ENCODE measurements at regions not wholly inside any gene's neighbourhood (a gene's known extent, or its start where the extent isn't known, plus 50 kb on each side); places are given as distances from the start of the nearest gene placed in this dataset.
"Not testable (repeated sequence)": the region's sequence is repeated elsewhere in the genome, so short reads cannot be mapped to it uniquely, and the experiment has no call there.

DNA sequence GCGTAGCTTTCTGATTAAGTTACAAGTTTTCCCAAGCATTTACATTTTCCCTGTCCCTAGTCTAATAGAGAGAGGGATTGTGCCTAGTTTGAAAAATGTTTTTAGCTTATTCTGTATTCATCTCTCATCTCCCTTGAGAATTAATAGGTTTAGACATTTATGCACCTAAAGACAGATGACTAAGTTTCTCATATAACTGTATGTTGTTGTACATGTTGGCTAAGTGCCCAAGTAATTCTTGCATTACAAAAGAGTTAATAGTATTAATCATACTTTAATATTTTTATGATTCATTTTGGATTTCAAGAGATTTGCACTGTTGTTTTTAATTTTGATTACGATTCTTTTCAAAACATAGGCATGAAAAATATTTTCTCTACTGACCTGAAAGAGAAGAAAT, 109.0 kb upstream of the TBL1XR1 start:
- DNase-seq: no peak

DNA sequence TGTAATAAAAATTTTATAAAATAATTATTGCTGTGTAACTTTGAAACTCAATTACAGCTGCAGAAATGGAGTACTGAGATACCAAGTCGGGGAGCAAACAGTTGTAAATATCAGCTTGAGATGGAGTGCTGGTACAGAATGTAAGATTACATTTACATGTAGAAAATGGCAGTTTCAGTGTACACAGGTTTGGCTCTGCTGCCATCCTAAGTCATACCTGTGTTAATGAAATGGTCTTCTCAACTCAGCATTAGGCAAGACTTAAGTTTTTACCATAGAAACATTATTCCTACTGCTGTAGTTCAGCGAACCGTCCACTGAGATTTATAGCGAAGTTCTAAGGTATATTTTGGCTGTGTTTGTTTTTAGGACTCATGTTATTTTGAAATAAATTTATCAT, 110.1 kb upstream of the TBL1XR1 start:
- no peak for DNase-seq

DNA sequence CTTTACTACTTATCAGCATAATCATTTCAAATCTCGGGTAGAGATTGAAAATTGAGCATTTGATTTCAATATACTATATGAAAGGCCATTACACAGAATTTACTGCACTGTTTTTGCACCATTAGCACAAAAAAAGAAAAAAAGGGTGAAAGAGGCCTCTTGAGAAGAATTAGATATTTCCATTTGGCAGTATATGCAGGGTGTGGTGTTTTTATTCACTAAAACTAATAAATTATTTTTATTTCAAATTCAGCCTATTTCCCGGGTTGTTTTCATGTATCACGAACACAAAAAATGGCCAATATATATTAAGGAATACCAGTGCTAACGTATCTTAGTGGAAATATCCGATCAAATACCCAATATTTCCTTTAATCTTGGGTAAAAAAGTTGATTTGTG, 110.5 kb upstream of the TBL1XR1 start:
- DNase-seq: no peak

- no peak for DNase-seq
Observed at GRCh38 chr3:177308286-177308685, 111.0 kb upstream of the TBL1XR1 start.

GRCh38 chr3:177308911-177309310, 111.6 kb upstream of the TBL1XR1 start:
- DNase-seq: no peak

DNA sequence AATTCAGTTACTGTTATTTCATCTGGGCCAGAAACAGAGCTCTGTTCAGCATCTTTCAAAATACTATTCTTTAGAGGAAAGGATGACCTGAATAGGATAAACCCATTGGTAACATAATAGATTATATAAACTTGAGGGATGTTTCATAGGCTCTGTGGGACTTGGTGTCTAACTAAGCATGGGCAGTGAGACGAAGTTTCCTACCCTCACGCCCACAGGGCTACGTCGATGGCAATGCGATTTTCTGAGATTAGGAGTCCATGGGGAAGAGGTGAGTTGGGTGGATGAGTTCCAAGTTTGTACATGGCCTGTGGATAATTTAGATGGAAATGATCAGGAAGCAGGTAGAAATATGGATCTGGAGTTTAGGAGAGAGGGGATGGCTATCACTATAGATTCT, 115.2 kb upstream of the TBL1XR1 start:
- no peak for DNase-seq

GRCh38 chr3:177314897-177315296, 117.6 kb upstream of the TBL1XR1 start:
- no peak for DNase-seq

GRCh38 chr3:177317247-177317646, 120.0 kb upstream of the TBL1XR1 start:
- no peak for DNase-seq

DNA sequence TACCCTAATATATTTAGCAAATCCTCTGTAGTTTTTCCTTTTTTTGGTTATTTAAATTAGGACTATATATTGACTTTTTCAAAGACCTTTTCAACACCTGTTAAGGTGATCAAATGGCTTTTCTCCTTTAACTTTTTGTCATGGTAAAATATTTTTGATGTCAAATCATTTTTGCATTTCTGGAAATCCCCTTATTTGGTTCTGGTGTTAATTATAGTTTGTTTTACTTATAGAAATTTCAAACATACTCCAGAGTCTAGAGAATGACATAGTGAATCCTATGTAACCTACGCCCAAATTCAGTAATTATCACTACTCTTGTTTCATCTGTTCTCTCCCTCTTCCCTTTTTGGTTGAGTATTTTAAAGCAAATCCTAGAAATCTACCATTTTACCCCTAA, 121.3 kb upstream of the TBL1XR1 start:
- DNase-seq: no peak

- DNase-seq: no peak
Observed at GRCh38 chr3:177320765-177321247, 123.5 kb upstream of the TBL1XR1 start.

- DNase-seq: no peak
Observed at GRCh38 chr3:177321819-177322218, 124.5 kb upstream of the TBL1XR1 start.

DNA sequence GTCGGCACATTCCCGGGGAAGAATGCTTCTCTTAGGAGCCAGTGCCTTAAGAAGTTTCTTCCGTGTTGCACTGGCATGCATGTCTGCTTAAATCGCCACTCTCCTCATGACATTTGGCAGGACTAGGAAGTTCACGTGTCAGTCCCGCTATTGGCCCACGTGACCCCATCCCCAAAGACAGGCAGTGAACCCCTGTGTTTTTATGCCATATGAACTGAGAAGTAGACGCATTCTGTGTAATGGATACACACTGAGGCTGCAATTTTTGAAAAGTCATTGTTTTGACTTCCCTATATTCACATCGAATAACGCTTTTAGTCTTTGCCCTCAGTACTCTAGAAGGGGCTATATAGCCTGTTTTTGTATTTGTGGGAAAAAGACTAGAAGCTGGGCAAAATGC, 125.6 kb upstream of the TBL1XR1 start:
- no peak for DNase-seq

- DNase-seq: no peak
Observed at GRCh38 chr3:177329854-177330253, 132.6 kb upstream of the TBL1XR1 start.

GRCh38 chr3:177330779-177331178, 133.5 kb upstream of the TBL1XR1 start:
- no peak for DNase-seq

- DNase-seq: no peak
Observed at GRCh38 chr3:177331203-177331835, 134.0 kb upstream of the TBL1XR1 start.

GRCh38 chr3:177332955-177333354, 135.7 kb upstream of the TBL1XR1 start:
- no peak for DNase-seq

DNA sequence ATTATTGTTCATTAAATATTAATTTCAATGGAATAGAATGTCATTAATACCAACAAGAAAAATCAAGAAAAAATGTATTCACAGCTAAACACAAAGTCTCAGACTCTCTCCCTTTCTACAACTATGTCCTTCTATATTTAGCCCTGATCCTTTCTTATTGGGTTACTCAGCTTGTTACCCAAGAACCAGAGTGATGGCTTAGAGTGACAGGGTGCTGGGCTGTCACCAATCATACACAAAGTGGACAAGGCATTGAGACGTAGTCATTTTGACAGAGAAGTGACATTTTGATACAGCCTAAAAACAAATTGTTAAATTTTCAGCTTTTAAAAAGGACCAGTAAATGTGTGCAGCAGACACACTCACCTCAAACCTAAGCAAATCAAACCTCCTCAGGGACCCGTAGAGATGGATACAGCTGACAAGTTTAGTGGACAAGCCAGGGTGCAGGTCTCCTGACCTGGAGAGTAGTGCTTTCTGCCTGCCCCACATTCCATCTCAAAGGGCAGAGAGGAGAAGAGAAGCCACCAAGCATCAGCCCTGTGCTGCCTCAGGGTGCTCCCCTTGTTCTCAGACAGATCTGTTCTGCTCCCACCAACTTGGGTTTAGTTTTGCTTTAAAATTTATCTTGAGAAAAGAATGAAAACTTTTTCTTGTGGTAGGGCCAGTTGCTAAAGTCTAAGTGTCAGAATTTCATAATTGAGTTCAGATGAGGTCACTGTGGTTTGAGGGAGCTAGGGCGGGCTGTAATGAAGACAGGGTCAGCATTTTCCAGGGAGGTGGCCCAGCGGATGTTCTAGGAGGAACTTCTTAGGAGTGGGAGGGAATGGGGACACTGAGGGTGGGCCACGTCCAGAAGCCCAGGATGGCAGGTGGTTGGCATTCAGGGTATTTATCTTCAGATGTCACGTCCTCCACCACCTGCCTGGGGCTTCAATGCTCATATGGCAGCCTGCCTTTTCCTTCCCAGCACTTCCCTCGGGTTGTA, 136.5 kb upstream of the TBL1XR1 start:
- DNase-seq: no peak

DNA sequence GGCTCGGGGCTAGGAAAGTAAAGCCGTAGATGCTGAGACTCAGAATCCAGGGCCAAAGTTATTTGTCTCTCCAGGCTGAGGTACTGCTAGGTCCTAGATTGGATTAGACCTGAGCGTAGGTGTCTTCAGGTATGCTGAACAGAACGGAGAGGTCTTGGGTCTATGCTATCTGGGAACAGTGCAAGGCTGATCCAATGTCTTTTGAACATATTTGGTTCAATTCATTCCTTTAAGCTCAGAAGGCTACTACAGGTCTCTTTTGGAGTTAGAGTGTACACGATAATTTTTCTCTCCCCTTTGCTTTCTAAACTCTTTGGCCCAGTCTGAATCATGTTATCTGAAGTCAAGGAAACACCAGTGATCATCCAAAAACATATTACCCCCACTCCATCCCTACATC, 137.5 kb upstream of the TBL1XR1 start:
- DNase-seq: no peak

DNA sequence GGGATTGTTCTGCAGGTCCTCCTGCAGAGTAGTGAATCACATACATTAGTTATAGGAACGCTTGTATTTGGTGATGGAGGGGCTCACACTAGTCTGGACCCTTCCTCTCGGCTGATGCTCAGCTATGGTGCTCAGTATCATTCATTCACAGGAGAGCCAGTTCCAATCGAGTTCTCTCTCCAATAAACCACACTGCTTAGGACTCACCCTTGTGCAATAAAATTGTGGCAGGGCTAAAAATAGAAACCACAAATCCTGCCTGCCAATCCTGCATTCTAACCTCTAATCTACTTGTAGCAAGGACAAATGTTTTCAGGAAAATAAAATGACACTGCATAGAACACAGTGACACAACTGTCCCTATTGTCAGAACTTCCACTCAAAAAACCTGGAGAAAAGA, 138.4 kb upstream of the TBL1XR1 start:
- DNase-seq: no peak

DNA sequence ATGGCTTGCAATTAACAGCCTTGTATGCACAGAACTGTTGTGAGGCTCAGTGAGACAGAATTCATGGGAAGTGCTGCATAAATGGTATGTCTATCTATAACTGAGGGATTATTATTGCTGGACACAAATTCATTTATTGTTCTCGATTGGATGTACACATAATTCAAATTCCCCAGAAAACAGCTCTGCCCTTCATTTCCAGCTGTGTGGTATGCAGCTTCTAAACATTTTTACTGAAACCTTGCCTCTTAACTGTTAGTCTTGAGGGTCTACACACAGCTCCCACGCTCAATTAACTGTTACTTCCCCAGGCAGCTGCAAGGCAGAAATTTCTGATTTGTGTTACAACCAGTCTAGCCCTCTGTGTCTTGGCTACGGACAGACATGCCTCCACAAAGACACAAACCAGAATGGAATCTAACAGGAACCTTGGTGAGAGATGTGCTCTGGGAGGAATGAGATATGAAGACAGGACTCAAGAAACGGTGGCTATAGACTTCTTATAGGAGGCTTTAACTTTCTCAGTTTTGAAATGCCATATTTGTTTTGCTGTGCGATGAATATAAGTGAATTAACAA, 139.7 kb upstream of the TBL1XR1 start:
- DNase-seq: no peak

DNA sequence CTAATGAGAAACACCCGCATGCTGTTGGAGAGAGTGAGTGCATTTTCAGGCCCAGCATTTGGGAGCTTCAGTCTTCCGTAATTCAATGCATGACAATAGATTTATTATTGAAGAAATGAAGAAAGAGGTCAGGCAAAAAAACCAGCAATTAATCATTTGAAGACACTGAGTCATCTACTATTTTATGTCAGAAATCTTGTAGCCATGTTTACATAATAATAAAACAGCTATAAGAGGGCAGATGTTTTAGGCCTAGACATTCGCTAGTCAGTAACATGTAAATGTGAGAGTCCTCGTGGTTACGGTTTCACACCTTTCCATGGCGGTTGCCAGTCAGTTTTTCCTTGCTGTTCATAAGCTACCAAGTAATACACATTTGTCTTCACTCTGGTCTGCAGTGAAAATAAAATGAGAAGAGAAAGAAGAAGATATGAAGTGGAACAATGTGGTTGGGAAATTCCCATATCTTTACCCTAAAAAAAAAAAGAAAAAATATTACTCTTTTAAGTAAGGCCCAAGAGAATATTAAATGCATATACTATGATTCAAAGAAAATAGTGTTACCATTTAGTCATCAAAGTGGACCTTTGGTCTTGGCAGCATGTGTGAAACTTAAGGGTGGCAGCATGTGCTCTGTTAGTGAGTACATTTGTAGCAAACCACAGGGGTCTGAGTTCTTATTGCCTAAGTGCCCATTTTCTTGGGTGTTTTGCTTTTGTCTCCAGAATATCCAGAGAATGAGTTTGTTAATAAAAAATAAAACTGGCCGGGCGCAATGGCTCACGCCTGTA, 140.5 kb upstream of the TBL1XR1 start:
- no peak for DNase-seq

DNA sequence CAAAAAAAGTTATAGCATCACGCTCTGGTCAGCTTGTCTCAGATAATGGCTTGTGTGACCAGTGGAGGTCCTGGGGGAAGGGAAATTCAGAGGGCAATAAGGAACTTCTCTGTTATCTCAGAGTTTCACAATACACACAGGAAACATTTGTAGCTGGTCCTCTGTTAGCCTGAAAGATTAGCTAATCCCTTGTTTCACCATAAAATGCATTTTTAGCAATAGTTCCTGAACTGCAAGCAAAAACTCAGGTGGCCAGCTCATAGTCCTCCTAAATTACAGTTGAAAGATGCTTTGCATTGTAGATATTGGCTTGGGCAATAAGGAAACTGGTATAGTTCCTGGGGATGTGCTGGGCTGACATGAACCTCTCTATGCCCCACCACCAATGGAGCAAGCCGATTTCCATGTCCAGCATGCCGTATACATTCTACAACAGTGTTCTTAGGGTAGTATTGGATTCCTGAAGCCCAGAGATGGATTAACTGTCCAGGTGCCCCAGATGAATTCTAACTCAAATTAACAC, 141.5 kb upstream of the TBL1XR1 start:
- DNase-seq: no peak

GRCh38 chr3:177339220-177339703, 142.0 kb upstream of the TBL1XR1 start:
- DNase-seq: not testable (repeated sequence)

All from NCI-H2029 (cell line).